ENCODE measurements at regions not wholly inside any gene's neighbourhood (a gene's known extent, or its start where the extent isn't known, plus 50 kb on each side); places are given as distances from the start of the nearest gene placed in this dataset.

DNA sequence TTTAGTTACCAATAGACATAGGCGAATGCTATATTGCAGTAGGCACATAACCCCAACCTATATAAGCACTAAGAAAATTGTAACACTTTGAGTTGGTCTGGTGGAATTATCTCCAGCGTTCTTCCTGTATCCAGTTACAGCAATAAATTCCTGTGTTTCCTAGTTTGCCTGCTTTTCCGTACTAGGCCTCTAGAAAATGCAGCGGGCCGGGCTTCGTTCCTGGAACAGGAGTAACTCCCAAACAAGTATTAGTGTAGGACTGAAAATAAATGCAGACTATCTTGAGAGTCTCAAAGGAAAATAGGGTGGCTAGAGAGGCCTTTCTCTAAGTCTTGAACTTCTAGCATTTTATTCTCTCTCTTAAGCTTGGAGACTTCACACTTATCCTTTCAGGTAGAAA, 159.8 kb downstream of the OR13H1 start:
- no peak for DNase-seq (ENCODE audit: low read depth in 1 of 2, low spot score in 1 of 2)

DNA sequence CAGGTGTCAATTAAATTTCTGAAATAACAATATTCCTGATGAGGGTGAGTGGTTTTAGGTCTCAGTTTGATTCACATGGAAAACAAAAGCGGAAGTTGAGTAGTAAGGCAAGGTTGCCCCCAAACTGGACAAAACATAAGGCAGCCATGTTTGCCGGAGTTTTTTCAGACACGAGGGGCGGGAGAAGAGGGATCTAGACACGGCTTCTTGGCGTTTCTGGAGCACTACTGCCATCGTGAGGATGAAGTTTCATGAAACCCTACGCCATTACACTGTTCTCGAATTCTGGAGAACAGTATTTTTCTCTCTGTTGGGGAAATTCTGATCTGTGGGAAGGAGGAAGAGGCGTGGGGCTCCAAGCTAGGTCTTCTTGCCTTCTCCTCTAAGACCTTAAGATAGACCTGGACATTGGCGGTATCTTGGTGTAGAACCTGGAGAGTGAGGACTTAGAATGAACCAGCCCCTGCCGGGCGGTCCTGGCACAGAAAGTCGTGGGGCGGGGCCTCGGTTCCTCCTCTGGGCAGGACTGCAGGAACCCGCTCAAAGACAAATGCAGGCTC, 160.3 kb downstream of the OR13H1 start:
- no peak for DNase-seq (ENCODE audit: low read depth in 1 of 2, low spot score in 1 of 2)

DNA sequence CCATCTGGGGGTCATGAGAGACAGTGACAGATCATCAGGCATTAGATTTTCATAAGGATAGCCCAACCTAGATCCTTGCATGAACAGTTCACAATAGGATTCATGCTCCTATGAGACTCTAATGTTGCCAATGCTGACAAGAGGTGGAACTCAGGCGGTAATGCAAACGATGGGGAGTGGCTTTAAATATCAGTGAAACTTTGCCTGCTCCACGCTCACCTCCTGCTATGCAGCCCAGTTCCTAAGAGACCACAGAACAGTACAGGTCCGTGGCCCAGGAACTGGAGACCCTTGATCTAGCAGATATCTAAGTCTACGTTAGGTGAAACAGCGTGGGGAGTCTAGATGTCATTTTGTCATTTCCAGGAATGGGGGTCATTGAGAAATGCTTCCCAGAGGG, 165.7 kb downstream of the OR13H1 start:
- no peak for DNase-seq (ENCODE audit: low read depth in 1 of 2, low spot score in 1 of 2)

DNA sequence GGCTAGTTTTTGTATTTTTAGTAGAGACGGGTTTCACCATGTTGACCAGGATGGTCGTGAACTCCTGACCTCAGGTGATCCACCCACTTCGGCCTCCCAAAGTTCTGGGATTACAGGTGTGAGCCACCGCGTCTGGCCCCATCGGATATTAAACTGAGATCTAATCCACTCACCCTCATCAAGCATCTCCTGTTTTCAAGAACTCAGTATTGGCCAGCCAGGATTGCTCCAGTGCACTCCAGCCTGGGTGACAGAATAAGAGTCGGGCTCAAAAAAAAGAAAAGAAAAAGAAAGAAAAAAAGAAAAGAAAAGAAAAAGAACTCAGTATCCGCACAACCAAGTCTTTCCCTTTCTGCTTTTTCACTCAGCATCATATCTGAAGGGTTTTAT, 167.6 kb downstream of the OR13H1 start:
- no peak for DNase-seq (ENCODE audit: low read depth in 1 of 2, low spot score in 1 of 2)

DNA sequence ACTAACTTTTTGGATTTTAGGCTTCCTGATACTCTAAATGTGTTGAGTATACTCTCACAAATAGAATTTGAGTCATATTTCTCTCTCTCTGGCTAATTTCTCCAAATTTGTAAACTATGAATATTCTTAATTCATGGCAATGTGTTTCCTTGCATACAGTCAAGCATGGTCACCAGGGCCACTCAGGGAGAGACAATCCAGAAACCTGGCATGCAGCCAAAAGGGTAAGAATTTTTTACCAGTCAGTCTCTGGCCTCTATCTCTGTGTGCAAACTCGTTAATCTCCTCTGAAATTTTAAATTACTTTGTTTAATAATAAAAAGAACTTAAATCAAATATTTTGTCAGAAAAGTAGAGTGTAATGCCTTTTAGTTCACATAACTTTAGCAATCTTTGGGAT, 179.8 kb downstream of the OR13H1 start:
- DNase-seq (ENCODE audit: low read depth in 1 of 2, low spot score in 1 of 2), result no peak

DNA sequence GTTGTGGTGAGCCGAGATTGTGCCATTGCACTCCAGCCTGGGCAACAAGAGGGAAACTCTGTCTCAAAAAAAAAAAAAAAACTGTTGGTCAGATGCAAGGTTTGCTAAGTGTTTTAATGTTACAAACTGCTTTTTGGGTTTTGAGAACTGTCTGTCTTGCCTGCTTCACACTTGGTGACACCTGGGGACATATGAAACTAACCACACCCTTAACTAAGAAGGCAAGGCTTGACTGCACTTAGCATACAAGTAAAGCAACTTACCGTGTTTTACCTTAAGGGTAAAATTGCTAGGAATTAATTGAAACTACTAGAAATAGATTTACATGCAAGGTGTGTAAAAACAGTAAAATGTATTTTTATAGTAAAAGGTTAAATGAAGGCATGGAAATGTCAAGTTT, 180.4 kb downstream of the OR13H1 start:
- no peak for DNase-seq (ENCODE audit: low read depth in 1 of 2, low spot score in 1 of 2)

DNA sequence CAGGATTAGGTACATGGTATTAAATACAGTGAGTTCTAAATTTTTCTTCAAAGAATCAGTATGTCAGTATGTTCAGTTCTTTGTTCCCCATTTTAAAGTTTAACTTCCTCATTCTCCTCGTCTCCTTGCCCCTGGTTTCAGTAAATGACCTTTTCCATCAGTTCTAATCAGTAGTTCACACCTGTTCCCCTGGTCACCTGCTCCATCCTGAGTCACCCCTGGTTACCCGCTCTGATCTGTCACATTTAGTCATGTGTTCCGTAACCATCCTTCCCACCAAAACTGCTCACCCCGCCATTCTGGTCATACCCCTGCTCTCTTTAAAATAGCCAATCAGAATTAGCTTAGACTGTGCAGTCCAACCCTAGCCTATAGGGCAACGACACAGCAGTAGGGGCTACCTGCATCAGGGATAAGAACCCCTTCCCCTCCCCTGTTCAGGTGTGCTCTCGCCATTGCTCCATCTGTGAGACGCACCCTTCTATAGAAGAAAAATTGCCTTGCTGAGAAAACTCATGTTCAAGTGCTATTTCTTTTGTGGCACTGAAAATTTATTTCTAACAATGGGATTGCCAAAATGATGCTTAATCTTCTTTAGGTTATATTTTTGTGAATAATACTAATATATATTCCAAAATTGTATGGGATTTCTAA, 181.3 kb downstream of the OR13H1 start:
- DNase-seq (ENCODE audit: low read depth in 1 of 2, low spot score in 1 of 2), result no peak

DNA sequence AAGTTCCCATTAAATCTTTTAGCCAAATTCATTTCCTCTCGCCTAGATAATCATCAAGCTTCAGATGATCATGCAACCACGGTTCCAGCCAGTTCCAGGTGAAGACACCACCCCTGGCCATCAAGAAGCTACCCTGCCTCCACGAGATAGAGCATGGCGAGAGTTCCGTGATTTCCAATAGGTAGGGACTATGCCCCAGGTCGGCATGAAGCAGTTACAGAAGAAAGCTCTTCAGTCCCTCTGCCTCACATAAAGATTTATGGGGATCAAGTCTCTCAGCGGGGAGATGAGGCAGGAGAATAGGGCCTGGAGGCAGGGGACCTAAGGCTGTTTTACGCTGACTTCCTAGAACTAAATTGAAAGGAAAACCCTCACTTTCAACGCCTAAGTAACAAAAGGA, 183.9 kb downstream of the OR13H1 start:
- DNase-seq (ENCODE audit: low read depth in 1 of 2, low spot score in 1 of 2), result no peak

DNA sequence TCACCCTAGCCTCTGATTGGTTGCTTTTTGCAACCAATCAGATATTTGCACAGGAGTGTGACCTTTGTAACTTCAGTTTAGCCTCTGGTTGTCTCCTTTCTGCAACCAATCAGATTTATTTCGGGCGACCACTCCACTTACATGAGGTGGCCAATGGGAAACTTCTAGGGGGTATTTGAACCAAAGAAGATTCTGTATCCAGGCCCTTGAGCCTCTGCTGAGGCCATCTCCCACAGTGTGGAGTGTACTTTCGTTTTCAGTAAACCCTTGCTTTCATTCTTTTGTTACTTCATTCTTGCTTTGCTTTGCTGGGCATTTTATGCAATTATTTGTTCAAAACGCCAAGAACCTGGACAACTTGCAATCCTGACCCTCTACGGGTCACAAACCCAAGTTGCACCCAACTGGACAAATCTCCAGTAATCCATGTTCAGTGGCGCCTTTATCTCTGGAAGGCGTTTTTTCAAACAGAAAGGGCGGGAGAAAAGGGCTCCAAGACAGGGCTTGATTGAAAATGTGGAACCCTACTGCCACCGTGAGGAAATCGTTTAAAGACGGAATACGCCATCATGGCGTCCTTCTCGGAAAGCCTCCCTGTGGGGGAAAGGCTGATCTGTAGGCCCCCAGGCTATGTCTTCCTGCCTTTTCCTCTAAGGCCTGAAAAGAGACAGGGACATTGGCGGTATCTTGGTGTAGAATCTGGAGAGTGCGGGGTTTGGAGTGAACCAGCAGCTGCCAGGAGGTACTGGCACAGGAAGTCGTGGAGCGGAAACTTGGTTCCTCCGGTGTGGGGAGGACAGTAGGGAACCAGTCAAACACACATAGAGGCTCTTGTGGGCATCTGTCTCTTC, 184.6 kb downstream of the OR13H1 start:
- DNase-seq (ENCODE audit: low read depth in 1 of 2, low spot score in 1 of 2), result no peak

DNA sequence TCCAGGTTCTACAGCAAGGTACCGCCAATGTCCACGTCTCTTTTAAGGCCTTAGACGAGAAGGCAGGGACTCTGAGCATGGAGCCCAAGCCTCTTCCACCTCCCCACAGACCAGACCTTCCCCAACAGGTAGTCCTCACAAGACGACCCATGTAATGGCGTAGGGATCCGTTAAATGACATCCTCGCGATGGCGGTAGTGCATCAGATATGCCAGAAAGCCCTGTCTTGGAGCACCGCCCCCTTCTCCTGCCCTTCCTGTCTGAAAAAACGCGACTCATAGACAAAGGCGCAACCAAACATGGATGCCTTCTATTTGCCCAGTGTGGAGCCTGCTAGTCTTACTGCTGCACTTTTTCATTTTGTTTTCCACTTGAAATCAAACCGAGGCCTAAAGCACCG, 185.4 kb downstream of the OR13H1 start:
- no peak for DNase-seq (ENCODE audit: low read depth in 1 of 2, low spot score in 1 of 2)

DNA sequence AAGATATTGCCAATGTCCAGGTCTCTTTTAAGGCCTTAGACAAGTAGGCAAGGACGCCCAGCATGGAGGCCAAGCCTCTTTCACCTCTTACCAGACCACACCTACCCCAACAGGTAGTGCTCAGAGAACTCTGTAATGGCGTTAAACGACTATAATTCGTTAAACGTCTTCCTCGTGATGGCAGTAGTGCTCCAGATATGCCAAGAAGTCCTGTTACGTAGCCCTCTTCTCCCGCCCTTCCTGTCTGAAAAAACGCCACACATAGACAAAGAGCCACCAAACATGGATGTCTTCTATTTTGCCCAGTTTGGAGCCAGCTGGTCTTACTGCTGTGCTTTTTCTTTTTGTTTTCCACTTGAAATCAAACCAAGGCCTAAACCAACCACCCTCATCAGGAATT, 190.7 kb downstream of the OR13H1 start:
- no peak for DNase-seq (ENCODE audit: low read depth in 1 of 2, low spot score in 1 of 2)

DNA sequence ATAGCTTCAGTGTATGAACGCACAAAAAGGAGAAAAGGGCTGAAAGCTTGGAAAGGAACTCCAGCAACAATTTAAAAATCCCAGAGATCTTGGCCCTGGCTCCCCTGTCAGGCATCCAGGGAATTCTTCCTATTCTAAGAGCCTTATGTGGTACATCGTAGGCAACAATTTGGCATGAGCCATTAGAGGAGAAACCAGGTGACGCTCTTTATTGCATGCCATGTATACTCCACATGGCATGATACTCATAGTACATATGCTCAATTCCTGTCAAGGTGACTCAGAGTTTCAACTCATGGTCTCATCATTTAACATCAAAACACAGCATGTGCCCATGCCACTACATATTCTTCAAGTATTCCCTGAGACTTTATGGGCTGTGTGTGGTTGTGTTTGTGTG, 191.3 kb downstream of the OR13H1 start:
- DNase-seq (ENCODE audit: low read depth in 1 of 2, low spot score in 1 of 2), result no peak

DNA sequence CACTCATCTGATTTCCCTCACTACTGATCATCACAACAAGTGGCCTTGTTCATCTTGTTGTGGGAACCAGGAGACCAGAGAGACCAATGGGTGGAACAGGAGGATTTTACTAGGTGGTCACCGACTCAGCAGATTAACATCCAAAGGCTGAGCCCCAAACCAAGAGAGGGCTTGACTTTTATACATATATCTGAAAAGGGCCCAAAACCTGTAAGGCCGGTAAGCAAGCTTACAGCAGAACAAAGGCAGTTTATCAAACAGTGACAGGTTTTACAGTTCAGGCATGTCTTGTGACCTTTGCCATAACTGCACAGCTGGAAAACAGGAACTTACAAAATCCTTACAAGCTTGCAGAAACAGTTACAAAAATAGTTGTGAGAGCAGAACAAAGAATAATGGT, 195.9 kb downstream of the OR13H1 start:
- no peak for DNase-seq (ENCODE audit: low read depth in 1 of 2, low spot score in 1 of 2)

DNA sequence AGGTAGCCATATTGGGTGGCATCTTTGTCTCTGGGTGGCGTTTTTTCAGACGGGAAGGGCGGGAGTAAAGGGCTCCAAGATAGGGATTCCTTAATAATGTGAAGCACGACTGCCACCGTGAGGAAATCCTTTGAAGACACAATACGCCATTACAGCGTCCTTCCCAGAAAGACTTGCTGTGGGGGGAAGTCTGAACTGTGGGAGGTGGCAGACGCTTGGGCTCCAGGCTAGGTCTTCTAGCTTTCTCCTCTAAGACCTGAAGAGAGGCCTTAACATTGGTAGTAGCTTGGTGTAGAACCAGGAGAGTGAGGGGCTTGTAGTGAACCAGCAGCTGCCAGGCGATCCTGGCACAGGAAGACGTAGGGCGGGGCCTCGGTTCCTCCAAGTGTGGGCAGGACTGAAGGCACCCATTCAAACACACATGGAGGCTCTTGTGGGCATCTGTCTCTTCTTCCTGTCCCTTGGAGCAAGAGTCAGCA, 197.3 kb downstream of the OR13H1 start:
- DNase-seq (ENCODE audit: low read depth in 1 of 2, low spot score in 1 of 2), result no peak

DNA sequence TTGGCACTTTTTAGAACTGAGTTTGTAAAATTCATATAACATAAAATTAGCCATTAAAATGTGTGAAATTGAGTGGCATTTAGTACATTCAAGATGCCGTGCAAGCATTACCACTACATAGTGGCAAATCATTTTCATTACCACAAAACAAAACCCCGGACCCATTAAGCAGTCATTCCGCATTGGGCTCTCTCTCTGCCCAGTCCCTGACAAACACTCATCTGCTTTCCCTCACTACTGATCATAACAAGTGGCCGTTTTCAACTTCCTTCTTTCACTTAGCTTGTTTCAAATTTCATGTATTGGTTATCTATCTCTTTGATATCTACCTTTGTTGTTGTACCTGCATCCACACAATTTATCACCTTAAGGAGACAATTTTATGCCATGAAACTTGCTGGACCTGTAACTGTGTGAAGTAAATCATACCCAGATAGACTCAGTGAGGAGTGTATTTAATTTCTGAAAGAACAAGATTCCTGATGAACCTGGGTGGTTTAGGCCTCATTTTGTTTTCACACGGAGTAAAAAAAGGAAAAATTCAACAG, 202.1 kb downstream of the OR13H1 start:
- no peak for DNase-seq (ENCODE audit: low read depth in 1 of 2, low spot score in 1 of 2)

DNA sequence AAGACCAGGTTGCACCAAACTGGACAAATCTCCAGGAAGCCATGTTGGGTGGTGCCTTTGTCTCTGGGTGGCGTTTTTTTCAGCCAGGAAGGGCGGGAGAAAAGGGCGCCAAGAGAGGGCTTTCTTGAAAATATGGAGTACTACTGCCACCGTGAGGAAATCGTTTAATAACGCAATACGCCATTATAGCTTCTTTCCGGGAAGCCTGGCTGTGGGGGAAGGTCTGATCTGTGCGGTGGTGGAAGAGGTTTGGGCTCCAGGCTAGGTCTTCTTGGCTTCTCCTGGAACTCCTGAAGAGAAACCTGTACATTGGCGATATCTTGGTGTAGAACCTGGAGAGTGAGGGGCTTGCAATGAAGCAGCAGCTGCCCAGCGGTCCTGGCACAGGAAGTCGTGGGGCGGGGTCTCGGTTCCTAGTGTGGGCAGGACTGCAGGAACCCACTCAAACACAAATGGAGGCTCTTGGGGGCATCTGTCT, 202.7 kb downstream of the OR13H1 start:
- no peak for DNase-seq (ENCODE audit: low read depth in 1 of 2, low spot score in 1 of 2)

DNA sequence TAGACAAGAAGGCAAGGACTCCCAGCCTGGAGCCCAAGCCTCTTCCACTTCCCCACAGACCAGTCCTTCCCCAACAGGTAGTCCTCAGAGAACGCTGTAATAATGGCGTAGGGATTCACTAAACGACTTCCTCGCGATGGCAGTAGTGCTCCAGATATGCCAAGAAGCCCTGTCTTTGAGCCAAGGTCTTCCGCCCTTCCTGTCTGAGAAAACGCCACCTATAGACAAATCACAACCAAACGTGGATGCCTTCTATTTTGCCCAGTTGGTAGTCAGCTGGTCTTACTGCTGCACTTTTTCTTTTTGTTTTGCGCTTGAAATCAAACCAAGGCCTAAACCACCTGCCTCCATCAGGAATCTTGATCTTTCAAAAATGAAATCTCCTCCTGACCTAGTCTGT, 203.3 kb downstream of the OR13H1 start:
- no peak for DNase-seq (ENCODE audit: low read depth in 1 of 2, low spot score in 1 of 2)

DNA sequence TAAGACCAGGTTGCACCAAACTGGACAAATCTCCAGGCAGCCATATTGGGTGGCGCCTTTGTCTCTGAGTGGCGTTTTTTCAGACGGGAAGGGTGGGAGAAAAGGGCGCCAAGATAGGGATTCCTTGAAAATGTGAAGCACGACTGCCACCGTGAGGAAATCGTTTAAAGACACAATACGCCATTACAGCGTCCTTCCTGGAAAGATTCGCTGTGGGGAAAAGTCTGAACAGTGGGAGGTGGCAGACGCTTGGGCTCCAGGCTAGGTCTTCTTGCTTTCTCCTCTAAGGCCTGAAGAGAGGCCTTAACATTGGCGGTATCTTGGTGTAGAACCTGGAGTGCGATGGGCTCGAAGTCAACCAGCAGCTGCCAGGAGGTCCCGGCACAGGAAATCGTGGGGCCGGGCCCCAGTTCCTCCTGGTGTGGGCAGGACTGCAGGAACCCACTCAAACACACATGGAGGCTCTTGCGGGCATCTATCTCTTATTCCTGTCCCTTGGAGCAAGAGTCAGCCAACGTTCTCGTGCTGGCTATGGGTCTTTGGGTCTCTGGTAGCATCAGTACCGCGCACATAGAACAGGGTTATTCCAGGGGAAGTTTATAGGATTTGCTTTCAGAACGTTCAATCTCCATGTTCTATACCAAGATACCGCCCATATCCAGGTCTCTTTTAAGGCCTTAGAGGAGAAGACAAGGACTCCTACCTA, 208.8 kb downstream of the OR13H1 start:
- DNase-seq (ENCODE audit: low read depth in 1 of 2, low spot score in 1 of 2), result no peak

DNA sequence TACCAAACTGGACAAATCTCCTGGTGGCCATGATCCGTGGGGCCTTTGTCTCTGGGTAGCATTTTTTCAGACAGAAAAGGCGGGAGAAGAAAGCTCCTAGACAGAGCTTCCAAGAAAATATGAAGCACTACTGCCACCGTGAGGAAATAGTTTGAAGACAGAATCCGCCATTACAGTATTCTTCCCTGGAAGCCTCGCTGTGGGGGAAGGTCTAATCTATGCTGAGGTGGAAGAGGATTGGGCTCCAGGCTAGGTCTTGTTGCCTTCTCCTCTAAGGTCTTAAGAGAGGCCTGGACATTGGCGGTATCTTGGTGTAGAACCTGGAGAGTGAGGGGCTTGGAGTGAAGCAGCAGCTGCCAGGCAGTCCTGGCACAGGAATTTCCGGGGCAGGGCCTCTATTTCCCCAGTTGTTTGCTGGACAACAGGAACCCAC, 218.9 kb downstream of the OR13H1 start:
- DNase-seq (ENCODE audit: low read depth in 1 of 2, low spot score in 1 of 2), result no peak

DNA sequence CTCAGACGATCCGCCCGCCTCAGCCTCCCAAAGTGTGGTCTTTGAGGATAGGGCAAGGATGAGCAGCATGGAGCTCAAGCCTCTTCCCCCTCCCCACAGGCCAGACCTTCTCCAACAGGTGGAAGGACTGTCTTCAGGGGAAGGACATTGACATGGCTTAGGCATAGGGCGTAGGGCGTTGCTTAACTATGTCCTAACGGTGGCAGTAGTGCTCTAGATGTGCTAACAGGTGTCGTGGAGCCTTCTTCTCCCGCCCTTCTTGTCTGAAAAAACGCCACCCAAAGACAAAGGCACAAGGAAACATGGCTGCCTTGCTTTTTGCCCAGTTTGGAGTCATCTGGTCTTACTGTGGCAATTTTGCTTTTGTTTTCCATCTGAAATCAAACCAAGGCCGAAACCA, 219.8 kb downstream of the OR13H1 start:
- DNase-seq (ENCODE audit: low read depth in 1 of 2, low spot score in 1 of 2), result no peak

DNA sequence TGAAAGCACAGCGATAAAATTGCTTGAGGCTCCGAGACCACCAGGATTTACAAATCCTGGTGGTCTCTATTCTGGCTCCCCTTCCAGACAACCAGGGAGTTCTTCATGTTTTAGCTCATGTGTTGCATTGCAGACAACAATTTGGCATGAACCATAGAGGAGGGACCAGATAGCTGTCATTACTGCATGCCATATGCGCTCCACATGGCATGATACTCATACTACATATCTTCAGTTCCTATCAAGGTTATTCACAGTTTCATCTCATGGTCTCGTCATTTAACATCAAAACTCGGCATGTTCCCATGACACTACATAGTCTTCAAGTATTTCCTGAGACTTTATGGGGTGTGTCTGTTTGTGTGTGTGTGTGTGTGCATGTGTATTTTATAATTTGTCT, 220.3 kb downstream of the OR13H1 start:
- no peak for DNase-seq (ENCODE audit: low read depth in 1 of 2, low spot score in 1 of 2)
